NCI-H1417 (cell line): ENCODE measurements at regions not wholly inside any gene's neighbourhood (a gene's known extent, or its start where the extent isn't known, plus 50 kb on each side); places are given as distances from the start of the nearest gene placed in this dataset.

Experiments
- DNase-seq, 3 experiments: peaks; one replicate each; lab custom pipeline; 2025; lab: John Stamatoyannopoulos, UW

DNA sequence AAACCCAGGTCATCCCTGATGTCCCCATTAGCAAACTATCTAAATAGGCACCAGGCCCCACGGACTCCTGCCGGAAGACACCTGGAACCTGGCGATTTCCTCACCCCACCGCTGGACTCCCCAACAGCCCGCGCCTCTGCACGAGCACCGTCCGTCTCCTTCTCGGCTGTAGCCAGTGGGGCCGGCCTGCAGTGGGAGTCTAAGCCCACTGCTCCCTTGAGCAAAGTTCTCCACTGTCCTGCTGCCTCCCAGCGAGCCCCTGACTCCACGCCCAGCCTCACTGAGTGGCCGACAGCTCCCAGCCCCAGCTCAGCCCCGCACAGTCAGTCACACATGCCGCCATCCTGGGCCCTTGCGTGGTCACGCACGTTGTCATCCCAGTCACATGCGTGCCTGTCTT lies 211.3 kb upstream of the PPP2R2D start:
- no peak for DNase-seq

DNA sequence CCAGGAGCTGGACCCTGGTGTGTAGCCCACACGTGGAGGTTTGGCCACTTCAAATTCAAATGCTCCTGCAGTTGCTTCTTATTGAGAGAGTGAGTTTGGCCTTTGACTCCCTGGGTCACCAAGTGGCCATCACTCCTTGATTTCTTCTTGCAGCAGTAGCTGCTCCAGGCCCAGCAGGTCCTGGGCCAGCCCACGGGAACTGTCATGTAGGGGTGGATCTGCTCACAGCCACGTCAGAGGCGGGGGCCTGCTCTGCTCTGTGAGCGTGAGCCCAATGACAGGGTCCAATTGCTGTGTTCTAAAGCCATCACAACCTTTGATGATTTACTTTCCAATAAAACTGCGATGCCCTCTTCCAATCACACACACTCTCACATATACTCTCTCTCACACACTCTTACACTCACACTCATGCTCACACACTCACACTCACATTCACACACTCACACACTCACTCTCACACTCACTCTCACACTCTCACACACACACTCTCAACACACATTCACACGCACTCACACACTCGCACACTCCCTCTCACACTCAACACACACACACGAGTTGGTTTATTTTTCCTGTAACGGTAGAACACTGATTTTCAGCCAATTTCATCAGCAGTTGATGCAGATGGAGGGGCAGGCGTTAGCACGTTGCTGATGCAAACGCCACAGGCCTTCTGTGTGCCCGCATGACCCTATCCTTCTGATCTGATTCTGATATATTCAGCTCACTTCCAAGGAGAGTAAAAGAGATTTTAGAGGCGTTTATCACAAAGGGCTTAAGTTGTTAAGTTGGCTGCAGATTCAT lies 210.7 kb upstream of the PPP2R2D start:
- no peak for DNase-seq

DNA sequence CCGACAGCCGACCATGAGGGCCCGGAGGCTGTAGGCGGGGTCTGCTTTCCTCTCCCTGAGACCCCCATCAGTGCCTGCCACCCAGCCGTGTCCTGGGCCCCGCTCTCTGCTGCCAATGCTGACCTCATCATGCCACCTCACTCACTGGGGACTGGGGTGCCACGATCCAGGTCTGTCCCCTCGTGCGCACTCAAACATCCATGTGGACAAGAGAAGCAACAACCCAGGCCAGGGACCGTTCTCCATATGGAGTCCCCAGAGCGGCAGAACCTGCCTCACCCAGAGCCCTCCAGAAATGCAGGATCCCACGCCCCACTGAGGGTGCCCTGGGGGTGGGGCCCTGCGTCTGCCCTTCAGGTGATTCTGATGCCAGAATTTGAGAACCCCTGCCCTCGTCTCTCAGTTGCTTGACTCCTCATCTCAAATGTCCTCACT lies 210.0 kb upstream of the PPP2R2D start:
- DNase-seq, result no peak

DNA sequence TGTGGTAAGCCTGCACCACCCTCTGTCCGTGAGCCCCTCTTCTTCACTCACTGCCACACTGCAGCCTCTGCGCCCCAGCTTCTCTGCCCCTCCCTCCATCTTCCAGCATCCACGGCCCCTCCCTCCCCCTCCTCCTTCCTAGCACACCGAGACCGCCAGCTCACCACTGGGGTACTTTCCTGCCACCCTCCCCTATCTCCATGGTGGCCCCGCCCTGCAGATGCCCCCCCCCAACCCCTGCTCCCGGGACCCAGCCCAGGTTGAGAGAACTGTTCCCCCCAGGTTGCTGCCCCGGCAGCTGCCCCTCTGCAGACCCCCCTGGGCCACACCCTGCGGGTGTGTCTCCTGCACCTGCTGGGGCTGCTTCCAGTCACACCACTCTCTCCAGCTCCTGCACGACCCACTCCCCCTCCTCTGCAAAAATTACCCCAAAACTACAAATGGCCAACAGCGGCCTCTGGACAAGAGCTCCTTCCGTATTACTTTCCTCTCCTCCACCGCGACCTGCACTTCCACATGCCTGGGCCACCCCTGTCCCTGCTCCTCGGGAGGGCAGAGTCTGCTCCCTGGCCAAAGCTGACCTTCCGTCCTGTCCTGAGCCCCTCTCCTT lies 209.2 kb upstream of the PPP2R2D start:
- DNase-seq, result no peak

DNA sequence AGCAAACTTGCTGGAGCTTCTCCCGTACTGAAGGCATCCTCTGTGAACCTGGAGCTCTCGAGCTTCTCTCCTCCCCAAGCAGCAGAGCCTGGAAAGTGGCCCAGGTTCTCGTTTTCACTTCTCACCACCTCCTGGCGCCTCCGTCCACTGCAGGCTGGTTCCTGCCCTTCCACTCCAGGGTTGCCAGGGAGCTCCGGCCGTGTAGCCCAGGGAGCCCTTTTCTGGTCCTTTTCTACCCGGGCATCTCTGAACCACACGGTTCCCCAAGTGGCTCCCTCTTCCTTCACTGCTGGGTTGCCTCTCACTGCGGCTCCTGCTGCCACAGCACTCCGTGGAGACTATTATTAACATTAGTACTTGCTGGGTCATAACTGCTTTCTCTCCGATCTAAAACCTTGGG lies 208.6 kb upstream of the PPP2R2D start:
- DNase-seq, result no peak

DNA sequence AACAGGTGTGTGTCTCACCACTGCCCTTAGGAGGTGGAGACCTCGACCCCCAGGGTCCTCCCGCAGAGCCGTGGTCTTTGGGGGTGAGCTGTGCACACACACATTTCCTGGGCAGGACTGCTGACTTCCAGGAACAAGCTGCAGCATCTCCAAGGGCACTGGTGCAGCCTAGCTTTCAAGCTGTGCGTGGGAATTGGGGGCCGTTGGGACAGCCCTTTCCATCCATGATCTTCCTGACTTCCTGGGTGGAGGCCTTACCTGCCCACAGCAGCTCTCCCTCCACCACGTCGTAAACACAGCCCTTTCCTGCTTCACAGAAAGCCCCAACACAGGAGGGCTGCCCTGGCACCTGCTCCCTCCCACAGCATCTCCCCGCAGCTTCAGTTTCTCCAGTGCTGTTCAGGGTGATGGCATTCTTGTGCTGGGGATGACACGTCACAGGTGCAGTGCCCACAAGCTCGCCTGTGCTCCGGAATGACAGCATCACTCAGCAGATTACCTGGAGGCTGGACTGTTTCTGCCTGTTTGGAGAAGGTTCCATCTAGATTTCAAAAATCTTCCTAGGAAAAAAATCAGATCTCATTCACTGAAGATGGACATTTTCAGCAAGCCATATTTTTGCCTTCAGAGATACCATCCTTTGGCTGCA lies 208.0 kb upstream of the PPP2R2D start:
- DNase-seq, result no peak

DNA sequence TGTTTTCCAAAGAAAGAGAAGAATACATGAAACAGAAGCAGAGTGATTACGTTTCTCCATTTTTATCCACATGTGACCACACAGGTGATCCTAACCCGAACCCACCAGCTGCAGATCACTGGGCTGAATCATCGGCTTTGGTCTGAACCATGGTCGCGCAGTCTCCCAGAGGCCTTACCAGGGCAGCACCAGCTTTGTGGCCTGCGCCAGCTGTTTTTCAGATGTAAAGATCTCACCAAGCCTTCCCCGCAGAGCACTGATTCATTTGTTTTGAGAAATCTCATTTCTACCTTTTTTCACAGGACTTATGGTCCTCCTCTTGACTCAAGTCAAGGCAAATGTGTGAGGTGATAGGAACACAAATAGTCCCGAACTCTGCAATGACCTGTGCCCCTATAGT lies 207.0 kb upstream of the PPP2R2D start:
- DNase-seq, result no peak

DNA sequence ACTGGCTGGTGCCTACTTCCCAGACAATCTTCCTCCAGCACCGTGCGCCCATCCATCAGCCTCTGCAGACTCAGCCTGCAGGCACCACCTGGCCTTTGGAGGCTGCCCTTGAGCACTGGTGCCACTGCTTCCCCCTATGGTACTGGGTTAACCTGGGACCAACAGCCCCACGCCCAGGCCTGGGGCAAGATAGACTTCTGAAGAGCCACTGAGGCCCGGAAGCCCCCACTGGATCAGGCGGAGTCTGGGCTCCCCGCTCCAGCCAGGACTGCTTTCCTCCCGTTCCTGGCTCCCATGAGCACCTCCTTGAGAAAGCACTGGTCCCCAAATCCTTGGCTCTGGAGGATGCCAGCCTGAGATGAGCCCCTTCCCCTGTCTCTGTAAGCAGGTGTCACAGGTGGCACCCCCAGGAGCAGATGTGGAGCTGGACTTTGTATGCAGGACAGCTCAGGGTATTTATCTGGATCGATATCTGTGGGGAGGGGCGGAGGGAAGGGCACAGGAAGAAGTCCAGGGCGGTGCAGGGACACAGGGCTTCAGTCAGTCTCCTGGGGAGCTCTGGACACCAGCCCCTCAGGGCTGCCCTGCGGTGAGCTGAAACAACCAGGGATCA lies 206.5 kb upstream of the PPP2R2D start:
- DNase-seq, result no peak

DNA sequence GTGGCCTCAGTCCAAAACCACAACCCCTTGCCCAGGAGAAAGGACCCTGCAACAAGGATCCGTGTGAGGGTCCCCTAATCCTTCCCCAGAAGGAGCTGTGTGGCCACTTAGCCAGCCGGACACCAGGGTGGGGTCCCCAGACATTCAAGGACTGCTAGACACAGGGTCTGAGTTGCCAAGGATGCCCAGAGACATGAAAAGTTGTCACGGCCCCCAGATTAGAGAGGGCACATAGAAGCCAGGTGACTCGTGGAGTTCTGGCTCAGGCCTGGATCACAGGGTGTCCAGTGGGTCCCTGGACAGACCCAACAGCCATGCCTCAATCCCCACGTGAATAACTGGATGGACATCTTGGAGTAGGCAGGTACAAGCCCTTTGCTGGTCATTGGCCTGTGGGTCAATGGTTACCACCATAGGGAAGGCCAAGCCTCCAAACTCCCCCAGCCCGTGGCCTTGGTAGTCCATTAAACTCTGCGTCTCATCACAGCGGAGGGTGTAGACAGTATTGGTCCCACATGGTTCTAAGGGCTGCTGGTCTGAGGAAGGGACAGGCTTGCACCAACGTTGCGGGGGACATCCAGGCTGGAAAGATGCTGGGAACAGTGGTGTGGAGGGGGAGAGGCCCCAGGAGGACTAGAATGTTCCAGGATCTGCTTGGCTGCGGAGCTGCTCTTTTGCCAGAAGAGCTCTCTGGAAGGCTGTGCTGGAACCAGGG lies 205.9 kb upstream of the PPP2R2D start:
- no peak for DNase-seq

DNA sequence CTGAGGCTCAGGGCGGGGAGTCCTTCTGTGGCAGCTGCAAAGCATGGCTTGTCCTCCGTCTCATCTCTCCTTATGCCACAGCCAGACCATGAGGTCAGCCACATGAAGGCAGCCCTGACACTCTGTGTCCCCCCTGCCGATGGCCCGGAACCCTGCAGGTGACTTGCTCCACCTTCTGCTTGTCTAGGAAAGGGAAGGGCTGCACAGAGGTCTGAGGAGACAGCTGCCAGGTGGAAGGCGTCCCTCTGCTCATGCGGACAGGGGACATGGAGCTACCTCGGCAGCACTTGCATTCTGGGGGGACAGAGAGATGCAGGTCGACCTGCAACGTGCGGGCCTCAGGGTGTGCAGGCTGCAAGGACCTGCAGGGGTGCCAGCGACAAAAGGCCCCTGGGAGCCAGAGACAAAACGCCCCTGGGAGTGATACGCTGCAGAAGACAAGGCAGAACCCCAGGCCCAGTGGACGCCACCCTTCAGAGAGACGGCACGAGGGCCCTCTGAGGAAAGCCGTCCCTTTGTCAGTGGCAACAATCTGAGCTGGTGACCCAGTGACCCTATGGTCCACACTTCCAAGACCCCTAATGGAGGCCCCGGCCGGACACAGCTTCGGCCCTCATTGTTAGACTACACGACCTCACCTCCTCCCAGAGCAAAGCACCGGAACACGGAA lies 205.2 kb upstream of the PPP2R2D start:
- no peak for DNase-seq

DNA sequence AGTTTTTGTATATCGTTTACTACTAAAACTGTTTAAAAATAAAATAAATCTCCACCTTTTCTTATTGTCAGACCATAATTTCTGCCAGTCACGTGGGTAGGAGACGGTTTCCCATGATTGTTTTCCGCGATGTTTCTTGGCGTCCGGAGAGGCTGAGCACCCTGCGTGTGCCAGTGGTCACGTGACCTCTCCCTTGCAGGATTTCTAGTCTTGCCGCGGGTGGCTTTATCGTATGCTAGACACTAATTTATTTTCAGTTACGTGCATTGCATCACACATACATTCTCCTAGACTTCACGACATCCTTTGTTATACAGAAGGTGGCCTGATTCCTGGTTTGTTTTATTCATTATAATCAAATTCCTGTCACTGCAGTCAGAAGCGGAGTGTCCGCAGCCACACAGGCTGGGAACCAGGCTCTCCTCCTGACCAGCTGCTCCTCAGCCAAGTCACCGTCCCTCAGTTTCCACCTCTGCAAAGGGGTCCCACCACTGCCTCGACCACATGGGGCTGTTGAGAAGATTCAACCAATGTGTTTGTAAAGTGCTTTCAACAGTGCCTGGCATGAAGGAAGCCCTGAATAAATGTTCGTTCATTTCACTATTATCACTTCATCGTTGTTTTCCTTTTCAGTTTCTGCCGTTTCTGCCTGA lies 203.2 kb upstream of the PPP2R2D start:
- no peak for DNase-seq

DNA sequence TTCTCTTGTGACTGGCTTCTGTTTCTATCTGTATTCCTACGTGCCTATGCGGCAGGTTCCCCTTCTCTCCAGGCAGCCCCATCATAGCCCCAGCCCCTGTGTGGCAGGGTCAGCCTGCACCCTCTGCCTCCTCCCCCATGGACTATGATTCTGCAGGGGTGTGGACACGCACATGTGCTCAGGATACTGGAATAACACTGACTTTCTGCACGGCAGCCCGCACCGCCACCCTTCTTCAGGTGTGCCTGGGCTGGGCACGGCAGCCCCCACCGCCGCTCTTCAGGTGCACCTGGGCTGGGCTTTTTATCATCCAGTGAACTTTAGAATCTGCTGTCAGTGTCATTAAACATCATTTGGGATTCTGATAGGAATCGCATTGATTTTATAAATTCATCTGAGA lies 202.6 kb upstream of the PPP2R2D start:
- DNase-seq, result no peak

DNA sequence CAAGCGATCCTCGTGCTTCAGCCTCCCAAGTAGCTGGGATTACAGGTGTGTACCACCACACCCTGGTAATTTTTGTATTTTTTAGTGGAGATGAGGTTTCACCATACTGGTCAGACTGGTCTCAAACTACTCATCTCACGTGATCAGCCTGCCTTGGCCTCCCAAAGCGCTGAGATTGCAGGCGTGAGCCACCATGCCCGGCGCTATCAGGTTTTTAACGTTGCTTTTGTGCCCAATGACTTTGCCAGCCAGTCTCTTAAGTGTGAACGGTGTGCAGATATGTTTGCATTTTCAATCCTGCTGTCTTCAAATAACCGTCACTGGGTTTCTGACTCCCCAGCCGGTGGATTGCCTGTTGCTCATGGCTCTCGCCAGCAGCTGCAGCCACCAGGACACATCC lies 201.8 kb upstream of the PPP2R2D start:
- no peak for DNase-seq

DNA sequence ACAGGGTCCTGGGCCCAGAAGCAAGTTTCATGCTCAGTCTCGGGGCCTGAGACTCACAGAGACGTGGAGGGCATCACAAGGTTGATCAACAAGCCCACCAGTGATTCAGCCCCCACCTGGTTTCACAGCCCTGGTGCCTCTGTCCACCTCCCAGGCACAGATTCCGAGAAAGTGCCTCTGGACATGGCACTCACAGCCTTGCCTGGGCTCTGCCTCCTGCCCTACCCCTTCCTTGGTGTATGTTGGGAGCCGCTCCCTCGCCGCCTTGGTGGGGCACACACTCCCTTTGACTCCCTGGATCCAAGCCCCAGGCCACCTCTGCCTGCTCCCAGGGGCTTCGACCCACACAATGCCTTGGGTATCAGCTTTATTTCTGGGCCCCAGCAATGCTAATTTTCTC lies 200.8 kb upstream of the PPP2R2D start:
- no peak for DNase-seq

DNA sequence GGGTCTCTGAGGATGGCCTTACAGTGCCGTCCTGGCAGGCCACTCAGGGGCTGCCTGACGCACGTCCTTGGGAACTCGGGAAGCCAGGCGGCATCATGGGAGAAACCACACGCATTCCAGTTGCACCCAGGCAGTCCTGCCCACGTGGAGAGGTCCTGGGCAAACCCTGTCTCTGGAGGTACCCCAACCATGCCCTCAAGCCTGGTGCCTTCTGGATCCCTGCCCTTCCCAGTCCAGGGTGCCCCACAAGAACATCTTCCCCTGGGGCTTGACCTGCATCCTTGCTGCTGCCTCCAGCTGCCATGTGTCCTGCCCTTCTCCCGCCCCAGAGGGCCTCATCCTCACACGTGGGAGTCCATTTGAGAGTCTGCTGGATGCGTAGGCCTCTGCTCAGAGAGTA lies 200.3 kb upstream of the PPP2R2D start:
- no peak for DNase-seq

DNA sequence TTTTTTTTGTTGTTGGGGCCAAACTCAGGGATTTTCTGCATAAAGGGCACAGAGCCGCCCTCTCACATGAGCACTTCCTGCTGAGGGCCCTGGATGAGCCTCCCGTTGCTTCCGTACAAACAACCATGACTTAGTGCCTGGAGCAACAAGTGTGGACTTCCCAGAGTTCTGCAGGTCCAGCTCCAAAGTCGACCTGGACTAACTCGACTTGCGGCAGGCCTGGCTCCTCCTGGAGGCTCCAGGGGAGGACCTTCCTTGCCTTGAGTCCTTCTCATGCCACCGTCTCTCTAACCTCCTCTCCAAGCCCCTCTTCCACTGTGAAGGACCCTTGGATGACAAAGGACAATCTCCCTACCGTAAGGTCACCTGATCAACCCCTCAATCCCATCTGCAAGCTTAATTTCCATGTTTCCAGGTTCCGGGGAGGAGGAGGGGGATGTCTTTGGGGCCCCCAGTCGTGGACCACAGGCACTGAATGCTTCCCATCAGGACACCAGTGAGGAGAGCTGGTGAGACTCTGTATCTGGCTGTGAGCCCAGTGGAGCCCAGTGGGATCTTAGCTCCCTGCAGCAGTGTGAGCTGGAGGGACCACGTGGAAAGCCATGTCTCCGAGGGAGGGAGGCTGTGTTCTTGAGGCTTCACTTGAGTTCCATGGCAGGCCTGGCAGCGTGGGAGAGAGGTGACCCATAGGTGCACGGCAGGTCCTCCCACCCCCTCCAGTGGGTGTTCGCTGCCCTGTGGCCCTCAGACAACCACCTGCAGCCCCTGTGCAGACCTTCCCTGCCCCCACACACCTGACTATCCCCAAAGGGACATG lies 199.5 kb upstream of the PPP2R2D start:
- DNase-seq, result no peak

DNA sequence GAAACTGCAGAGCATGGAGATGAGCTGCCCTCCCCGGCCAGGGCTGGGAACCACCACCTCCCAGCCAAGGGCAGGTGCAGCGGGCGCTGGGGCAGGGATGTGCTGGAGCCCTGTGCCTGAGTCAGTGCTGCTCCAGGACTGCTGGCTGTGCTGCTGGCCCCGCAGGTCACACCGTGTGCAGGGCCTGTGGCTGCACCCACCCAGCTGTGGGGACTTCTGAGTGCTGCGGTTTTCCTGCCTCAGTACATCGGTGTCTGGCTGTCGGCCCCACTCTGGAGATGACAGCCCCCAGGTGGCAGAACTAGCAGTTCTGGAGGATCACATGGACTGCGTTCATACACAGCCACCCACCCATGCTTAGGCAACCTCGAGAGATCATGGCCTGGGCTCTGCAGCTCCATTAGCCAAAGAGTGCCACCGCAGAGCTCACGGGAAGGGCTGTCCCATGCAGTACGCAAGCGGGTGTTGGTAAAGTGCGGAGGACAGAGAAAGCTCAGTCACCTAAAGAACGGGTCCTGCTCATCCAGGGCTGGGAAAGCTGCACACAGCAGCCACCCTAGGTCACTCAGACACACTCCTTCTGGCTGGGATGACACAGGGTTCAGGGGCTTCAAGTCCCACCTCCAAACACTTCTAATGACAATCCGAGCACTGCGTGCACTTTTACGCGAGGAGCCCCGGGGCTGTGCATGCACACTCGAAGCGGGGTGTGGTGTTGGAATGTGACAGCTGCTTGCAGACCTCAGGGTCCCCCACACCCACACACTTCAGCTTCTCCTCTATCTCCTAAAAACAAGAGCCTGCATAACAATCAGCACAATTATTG lies 198.1 kb upstream of the PPP2R2D start:
- DNase-seq, result no peak

DNA sequence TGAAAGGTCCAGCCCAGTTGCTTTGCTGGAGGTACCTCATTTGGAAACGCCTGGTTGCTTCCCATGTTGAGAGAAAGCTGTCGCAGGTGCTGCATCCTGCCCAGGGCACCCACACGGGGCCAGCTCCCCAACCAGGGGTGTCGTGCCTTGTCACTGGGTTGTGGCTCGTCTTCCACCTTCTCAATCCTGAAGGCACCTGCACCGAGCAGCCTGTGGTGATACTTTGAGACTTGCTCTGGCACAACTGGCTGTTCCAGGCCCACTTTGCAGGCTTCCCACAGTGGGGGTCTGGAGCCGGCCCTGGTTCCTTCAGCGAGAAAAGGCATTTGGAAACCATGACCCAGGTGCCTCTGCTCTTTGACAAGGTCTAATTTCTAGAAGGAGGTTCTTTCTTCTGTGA lies 197.3 kb upstream of the PPP2R2D start:
- DNase-seq, result no peak

DNA sequence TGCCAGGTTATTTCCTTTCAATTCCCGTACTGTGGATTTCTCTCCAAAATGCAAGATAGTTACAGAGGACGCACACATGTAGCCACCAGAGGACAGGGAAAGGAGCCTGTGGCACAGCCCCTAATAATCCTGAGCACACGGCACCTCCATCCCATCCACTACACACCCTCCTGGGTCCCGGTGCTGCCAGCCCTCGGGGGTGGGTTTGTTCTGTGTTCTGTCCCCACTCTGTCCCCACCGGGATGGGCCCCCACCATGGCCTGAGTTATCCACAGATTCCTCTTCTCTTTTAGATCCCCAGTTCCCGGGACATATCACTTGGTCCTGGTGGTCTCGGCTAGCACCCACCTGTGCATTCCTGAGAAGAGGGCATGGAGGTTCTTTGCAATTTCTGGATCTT lies 196.9 kb upstream of the PPP2R2D start:
- DNase-seq, result no peak
